RWPE2 (cell line): ENCODE measurements at regions not wholly inside any gene's neighbourhood (a gene's known extent, or its start where the extent isn't known, plus 50 kb on each side); places are given as distances from the start of the nearest gene placed in this dataset.

Source experiments
- ATAC-seq: fragments of 200-7000 bp; cut with Tn5 transposase; 3 replicates; pipeline ENCODE4 v1.9.1; 2021; ENCODE audit warnings: low read depth
- DNase-seq: peaks from one replicate; pipeline ENCODE4 v3.0.0-alpha.2; 2020; ENCODE audit warnings: low spot score
- H3K27ac ChIP-seq: fragments of 450-650 bp; 2 replicates; pipeline ENCODE4 v1.5.1; 2017; ENCODE audit warnings: mild to moderate bottlenecking; ENCODE audit not compliant: poor library complexity, severe bottlenecking
- H3K27me3 ChIP-seq: fragments of 250-450 bp; sonication (Bioruptor Pico); 2 replicates; pipeline ENCODE4 v1.5.1; 2021; ENCODE audit warnings: mild to moderate bottlenecking, moderate library complexity; ENCODE audit not compliant: insufficient read depth, poor library complexity, severe bottlenecking
- H3K36me3 ChIP-seq: fragments of 250-450 bp; sonication (Bioruptor Pico); 2 replicates; pipeline ENCODE4 v1.5.1; 2020; ENCODE audit warnings: low read depth, mild to moderate bottlenecking, moderate library complexity
- H3K4me1 ChIP-seq: fragments of 250-450 bp; sonication (Bioruptor Pico); 2 replicates; pipeline ENCODE4 v1.5.1; 2021; ENCODE audit warnings: mild to moderate bottlenecking, moderate library complexity; ENCODE audit not compliant: insufficient read depth, poor library complexity, severe bottlenecking
- H3K4me3 ChIP-seq: fragments of 250-450 bp; sonication (Bioruptor Pico); 2 replicates; pipeline ENCODE4 v1.5.1; 2021; ENCODE audit warnings: mild to moderate bottlenecking, moderate library complexity; ENCODE audit not compliant: severe bottlenecking
- H3K9me3 ChIP-seq: fragments of 250-450 bp; sonication (Bioruptor Pico); 2 replicates; pipeline ENCODE4 v1.5.1; 2021; ENCODE audit warnings: mild to moderate bottlenecking, moderate library complexity; ENCODE audit not compliant: severe bottlenecking
- TF ChIP-seq, protein P1 (sequence below): fragments of 450-650 bp; IDR thresholded peaks from one replicate; pipeline ENCODE4 v1.5.1; 2017; ENCODE audit warnings: mild to moderate bottlenecking, moderate library complexity; ENCODE audit not compliant: poor library complexity, severe bottlenecking

DNA sequence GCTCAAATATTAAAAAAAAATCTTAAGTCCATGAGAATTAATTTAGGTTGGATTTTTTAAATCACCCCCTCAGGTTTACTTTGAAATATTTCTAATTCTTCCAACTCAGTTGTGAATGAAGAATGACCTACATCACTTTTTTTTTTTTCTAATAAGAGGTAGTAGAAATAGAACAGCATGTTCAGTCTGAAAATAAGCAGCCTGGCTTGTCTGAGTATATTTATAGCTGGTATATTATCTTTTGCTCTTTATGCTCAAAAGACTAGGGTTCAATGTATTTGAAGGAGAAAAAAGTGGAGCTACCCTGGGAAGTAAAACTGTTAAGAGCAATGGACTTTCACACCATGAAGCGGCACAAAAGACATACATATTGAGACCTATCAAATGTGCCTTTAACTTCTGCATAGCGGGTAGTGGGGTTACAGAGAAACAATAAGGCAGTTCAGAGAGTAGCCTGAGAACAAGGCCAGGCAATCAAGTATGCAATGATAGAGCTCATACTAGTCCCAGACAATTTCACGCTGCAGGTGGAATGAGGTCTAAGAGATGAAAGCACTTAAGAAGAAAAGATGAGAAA, 175.4 kb upstream of the CDH12 start:
- no peak for DNase-seq

DNA sequence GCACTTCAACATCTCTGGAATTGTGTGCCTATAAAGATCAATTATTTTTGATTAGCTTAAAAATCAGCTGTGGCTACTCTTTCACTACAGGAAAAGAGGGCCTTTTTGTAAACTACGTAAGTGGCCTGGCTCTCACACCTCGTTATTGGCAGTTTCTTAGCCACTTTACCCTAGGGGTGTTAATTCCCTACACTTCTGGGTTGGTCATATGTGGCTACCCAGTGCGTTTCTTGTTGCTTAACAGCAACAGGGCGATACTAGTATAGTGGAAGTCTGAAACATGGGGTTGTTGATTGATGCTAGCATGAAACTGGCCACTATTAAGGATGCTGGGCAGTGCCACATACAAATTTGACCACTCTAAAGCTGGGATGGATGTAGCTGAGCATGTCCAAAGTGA, 174.7 kb upstream of the CDH12 start:
- no peak overlapping the region for H3K27ac ChIP-seq
- no peak for ATAC-seq
- TF ChIP-seq, protein P1, sequence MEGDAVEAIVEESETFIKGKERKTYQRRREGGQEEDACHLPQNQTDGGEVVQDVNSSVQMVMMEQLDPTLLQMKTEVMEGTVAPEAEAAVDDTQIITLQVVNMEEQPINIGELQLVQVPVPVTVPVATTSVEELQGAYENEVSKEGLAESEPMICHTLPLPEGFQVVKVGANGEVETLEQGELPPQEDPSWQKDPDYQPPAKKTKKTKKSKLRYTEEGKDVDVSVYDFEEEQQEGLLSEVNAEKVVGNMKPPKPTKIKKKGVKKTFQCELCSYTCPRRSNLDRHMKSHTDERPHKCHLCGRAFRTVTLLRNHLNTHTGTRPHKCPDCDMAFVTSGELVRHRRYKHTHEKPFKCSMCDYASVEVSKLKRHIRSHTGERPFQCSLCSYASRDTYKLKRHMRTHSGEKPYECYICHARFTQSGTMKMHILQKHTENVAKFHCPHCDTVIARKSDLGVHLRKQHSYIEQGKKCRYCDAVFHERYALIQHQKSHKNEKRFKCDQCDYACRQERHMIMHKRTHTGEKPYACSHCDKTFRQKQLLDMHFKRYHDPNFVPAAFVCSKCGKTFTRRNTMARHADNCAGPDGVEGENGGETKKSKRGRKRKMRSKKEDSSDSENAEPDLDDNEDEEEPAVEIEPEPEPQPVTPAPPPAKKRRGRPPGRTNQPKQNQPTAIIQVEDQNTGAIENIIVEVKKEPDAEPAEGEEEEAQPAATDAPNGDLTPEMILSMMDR: no peak

More for the DNA sequence above, 175.4 kb upstream of the CDH12 start:
- H3K27ac ChIP-seq: no peak overlapping the region
- H3K36me3 ChIP-seq: no peaks in the 10 kb centered on the region
- H3K27me3 ChIP-seq: peaks cover 4% of the 10 kb centered on the region
- no peaks in the 10 kb centered on the region for H3K4me1 ChIP-seq
- TF ChIP-seq, protein P1: no peak
- no peaks in the 10 kb centered on the region for H3K9me3 ChIP-seq
- no peak for ATAC-seq
- no peak overlapping the region for H3K4me3 ChIP-seq

DNA sequence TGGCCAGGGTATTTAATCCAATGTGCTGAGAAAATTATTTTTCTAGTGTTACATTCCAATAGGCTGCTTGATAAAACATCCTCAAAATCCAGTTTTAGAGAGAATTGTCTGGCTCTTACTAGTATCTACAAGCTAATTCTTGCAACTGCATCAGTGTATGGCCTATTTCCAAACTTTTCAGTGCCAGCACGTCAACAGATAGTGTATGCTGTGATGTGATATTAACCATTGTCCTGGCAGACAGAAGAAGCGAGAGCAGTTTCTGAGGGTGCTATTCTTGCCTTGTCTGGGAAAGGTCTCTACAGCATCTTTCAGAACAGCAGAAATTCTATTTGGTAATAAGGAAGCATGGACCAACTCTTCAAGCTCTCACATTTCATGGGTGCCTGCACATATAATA, 174.2 kb upstream of the CDH12 start:
- no peaks in the 10 kb centered on the region for H3K9me3 ChIP-seq
- peaks cover 4% of the 10 kb centered on the region for H3K27me3 ChIP-seq
- H3K36me3 ChIP-seq: no peaks in the 10 kb centered on the region
- no peak overlapping the region for H3K27ac ChIP-seq
- no peak overlapping the region for H3K4me3 ChIP-seq
- DNase-seq (no peak), ATAC-seq (no peak)
- TF ChIP-seq, protein P1: no peak
- H3K4me1 ChIP-seq: no peaks in the 10 kb centered on the region

More for the DNA sequence above, 174.7 kb upstream of the CDH12 start:
- Histone ChIP-seq H3K9me3 (no peaks in the 10 kb centered on the region), H3K4me3 (no peak overlapping the region), H3K36me3 (no peaks in the 10 kb centered on the region), H3K4me1 (no peaks in the 10 kb centered on the region), H3K27me3 (peaks cover 4% of the 10 kb centered on the region)
- DNase-seq: no peak

DNA sequence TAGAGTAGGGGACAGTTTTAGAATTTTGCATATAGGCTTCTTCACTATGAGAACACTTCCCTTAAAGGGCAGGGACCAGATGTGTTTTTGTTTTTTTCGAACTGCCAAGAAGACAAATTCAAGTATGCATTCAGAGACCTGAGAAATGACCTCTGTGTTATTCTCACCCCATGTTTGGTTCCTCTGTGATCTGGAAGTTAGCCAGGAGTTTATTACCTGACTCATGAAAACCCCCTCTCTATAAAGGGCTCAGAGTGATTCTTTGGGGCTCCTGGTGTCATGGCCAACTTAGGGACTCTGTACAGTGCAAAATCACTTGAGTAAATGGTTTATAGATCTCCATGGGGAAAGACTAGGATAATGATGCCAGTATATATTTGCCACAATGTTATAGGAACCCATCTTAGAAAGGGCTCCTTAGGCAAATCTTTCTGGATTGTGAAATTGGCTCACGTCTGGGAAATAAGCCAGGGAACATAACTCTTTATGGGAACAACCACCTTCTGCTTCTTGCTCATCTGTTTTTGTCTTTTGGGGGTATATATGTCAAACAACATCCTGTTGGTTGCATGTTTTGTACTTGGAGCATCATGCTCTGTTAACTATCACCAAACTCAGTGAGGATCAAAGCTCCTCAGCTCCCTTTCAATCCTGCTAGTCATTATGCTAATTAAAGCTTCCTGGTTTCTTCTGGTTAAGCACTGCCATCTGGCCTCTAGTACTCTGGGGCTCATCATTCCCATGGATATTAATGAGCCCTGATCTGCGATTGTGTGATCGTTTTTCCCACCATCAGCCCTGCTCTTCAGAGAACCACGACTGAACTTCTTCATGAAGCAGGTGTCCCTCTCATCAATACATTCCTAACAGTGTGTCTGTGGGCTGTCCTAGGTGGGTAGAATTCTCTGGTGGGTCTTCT, 173.4 kb upstream of the CDH12 start:
- ATAC-seq (peak; percentile 36), DNase-seq (no peak)
- Histone ChIP-seq H3K27me3 (peaks cover 2% of the 10 kb centered on the region), H3K4me3 (no peak overlapping the region), H3K36me3 (no peaks in the 10 kb centered on the region), H3K4me1 (no peaks in the 10 kb centered on the region), H3K9me3 (no peaks in the 10 kb centered on the region), H3K27ac (no peak overlapping the region)
- TF ChIP-seq, protein P1: no peak
